ENCODE measurements at regions not wholly inside any gene's neighbourhood (a gene's known extent, or its start where the extent isn't known, plus 50 kb on each side); places are given as distances from the start of the nearest gene placed in this dataset.
"Not testable (repeated sequence)": the region's sequence is repeated elsewhere in the genome, so short reads cannot be mapped to it uniquely, and the experiment has no call there.

- DNase-seq (ENCODE audit: low spot score), result no peak
- H3K27ac Mint-ChIP-seq, result no peak overlapping the region
- H3K9me3 Mint-ChIP-seq, result peaks cover 3% of the 10 kb centered on the region
- no peaks in the 10 kb centered on the region for H3K4me1 Mint-ChIP-seq (ENCODE audit: low read depth)
- H3K4me3 Mint-ChIP-seq, result no peak overlapping the region
- H3K27me3 Mint-ChIP-seq (ENCODE audit: low read depth), result no peaks in the 10 kb centered on the region
- no peaks in the 10 kb centered on the region for H3K36me3 Mint-ChIP-seq (ENCODE audit: low read depth)
Observed at GRCh38 chr12:74169607-74170006, 368.0 kb upstream of the ATXN7L3B start.

- H3K27ac Mint-ChIP-seq, result no peak overlapping the region
- H3K36me3 Mint-ChIP-seq (ENCODE audit: low read depth), result no peaks in the 10 kb centered on the region
- H3K4me3 Mint-ChIP-seq, result no peak overlapping the region
- no peaks in the 10 kb centered on the region for H3K4me1 Mint-ChIP-seq (ENCODE audit: low read depth)
- H3K27me3 Mint-ChIP-seq (ENCODE audit: low read depth), result no peaks in the 10 kb centered on the region
- peaks cover 3% of the 10 kb centered on the region for H3K9me3 Mint-ChIP-seq
- DNase-seq (ENCODE audit: low spot score), result no peak
Observed at GRCh38 chr12:74170645-74171477, 366.8 kb upstream of the ATXN7L3B start.

GRCh38 chr12:74171478-74171909 lies 366.1 kb upstream of the ATXN7L3B start:
- DNase-seq (ENCODE audit: low spot score), result no peak
- Mint-ChIP-seq H3K27ac (no peak overlapping the region), H3K36me3 (ENCODE audit: low read depth) (no peaks in the 10 kb centered on the region), H3K4me1 (ENCODE audit: low read depth) (no peaks in the 10 kb centered on the region), H3K27me3 (ENCODE audit: low read depth) (no peaks in the 10 kb centered on the region), H3K9me3 (peaks cover 3% of the 10 kb centered on the region), H3K4me3 (no peak overlapping the region)

GRCh38 chr12:74174961-74175360 lies 362.7 kb upstream of the ATXN7L3B start:
- H3K4me1 Mint-ChIP-seq (ENCODE audit: low read depth); H3K27me3 Mint-ChIP-seq (ENCODE audit: low read depth); DNase-seq (ENCODE audit: low spot score); H3K9me3 Mint-ChIP-seq; H3K4me3 Mint-ChIP-seq; H3K27ac Mint-ChIP-seq; H3K36me3 Mint-ChIP-seq (ENCODE audit: low read depth): not testable (repeated sequence)

GRCh38 chr12:74185360-74185759 lies 352.3 kb upstream of the ATXN7L3B start:
- Mint-ChIP-seq H3K36me3 (ENCODE audit: low read depth) (no peaks in the 10 kb centered on the region), H3K4me1 (ENCODE audit: low read depth) (no peaks in the 10 kb centered on the region), H3K27me3 (ENCODE audit: low read depth) (no peaks in the 10 kb centered on the region), H3K27ac (no peak overlapping the region), H3K9me3 (no peaks in the 10 kb centered on the region), H3K4me3 (no peak overlapping the region)
- DNase-seq (ENCODE audit: low spot score), result no peak

- Mint-ChIP-seq H3K9me3 (no peaks in the 10 kb centered on the region), H3K4me1 (ENCODE audit: low read depth) (no peaks in the 10 kb centered on the region), H3K27ac (no peak overlapping the region), H3K36me3 (ENCODE audit: low read depth) (no peaks in the 10 kb centered on the region), H3K27me3 (ENCODE audit: low read depth) (no peaks in the 10 kb centered on the region), H3K4me3 (no peak overlapping the region)
- no peak for DNase-seq (ENCODE audit: low spot score)
Observed at GRCh38 chr12:74193191-74193590, 344.4 kb upstream of the ATXN7L3B start.

GRCh38 chr12:74204236-74204635 lies 333.4 kb upstream of the ATXN7L3B start:
- DNase-seq (ENCODE audit: low spot score), result no peak
- H3K27me3 Mint-ChIP-seq (ENCODE audit: low read depth), result no peaks in the 10 kb centered on the region
- peaks cover 11% of the 10 kb centered on the region for H3K9me3 Mint-ChIP-seq
- no peaks in the 10 kb centered on the region for H3K36me3 Mint-ChIP-seq (ENCODE audit: low read depth)
- H3K4me1 Mint-ChIP-seq (ENCODE audit: low read depth), result no peaks in the 10 kb centered on the region
- no peak overlapping the region for H3K4me3 Mint-ChIP-seq
- no peak overlapping the region for H3K27ac Mint-ChIP-seq

GRCh38 chr12:74227846-74228545 lies 309.6 kb upstream of the ATXN7L3B start:
- no peaks in the 10 kb centered on the region for H3K4me1 Mint-ChIP-seq (ENCODE audit: low read depth)
- no peak overlapping the region for H3K27ac Mint-ChIP-seq
- no peak for DNase-seq (ENCODE audit: low spot score)
- H3K36me3 Mint-ChIP-seq (ENCODE audit: low read depth), result no peaks in the 10 kb centered on the region
- no peak overlapping the region for H3K4me3 Mint-ChIP-seq
- H3K9me3 Mint-ChIP-seq, result no peaks in the 10 kb centered on the region
- H3K27me3 Mint-ChIP-seq (ENCODE audit: low read depth), result no peaks in the 10 kb centered on the region

GRCh38 chr12:74229671-74230070 lies 308.0 kb upstream of the ATXN7L3B start:
- Mint-ChIP-seq H3K4me1 (ENCODE audit: low read depth) (no peaks in the 10 kb centered on the region), H3K27ac (no peak overlapping the region), H3K36me3 (ENCODE audit: low read depth) (no peaks in the 10 kb centered on the region), H3K4me3 (no peak overlapping the region), H3K27me3 (ENCODE audit: low read depth) (no peaks in the 10 kb centered on the region), H3K9me3 (no peaks in the 10 kb centered on the region)
- no peak for DNase-seq (ENCODE audit: low spot score)

GRCh38 chr12:74235342-74235741 lies 302.3 kb upstream of the ATXN7L3B start:
- Mint-ChIP-seq H3K27me3 (ENCODE audit: low read depth) (no peaks in the 10 kb centered on the region), H3K9me3 (no peaks in the 10 kb centered on the region), H3K4me3 (no peak overlapping the region), H3K4me1 (ENCODE audit: low read depth) (no peaks in the 10 kb centered on the region), H3K36me3 (ENCODE audit: low read depth) (no peaks in the 10 kb centered on the region), H3K27ac (no peak overlapping the region)
- no peak for DNase-seq (ENCODE audit: low spot score)

- no peak for DNase-seq (ENCODE audit: low spot score)
- Mint-ChIP-seq H3K9me3 (peaks cover 4% of the 10 kb centered on the region), H3K27ac (no peak overlapping the region), H3K4me3 (no peak overlapping the region), H3K4me1 (ENCODE audit: low read depth) (no peaks in the 10 kb centered on the region), H3K36me3 (ENCODE audit: low read depth) (no peaks in the 10 kb centered on the region), H3K27me3 (ENCODE audit: low read depth) (no peaks in the 10 kb centered on the region)
Observed at GRCh38 chr12:74241341-74241740, 296.3 kb upstream of the ATXN7L3B start.

- Mint-ChIP-seq H3K4me1 (ENCODE audit: low read depth) (no peaks in the 10 kb centered on the region), H3K36me3 (ENCODE audit: low read depth) (no peaks in the 10 kb centered on the region), H3K27ac (no peak overlapping the region), H3K4me3 (no peak overlapping the region), H3K9me3 (peaks cover 4% of the 10 kb centered on the region), H3K27me3 (ENCODE audit: low read depth) (no peaks in the 10 kb centered on the region)
- no peak for DNase-seq (ENCODE audit: low spot score)
Observed at GRCh38 chr12:74242088-74242487, 295.5 kb upstream of the ATXN7L3B start.

- Mint-ChIP-seq H3K36me3 (ENCODE audit: low read depth) (no peaks in the 10 kb centered on the region), H3K4me3 (no peak overlapping the region), H3K9me3 (peaks cover 4% of the 10 kb centered on the region), H3K4me1 (ENCODE audit: low read depth) (no peaks in the 10 kb centered on the region), H3K27me3 (ENCODE audit: low read depth) (no peaks in the 10 kb centered on the region), H3K27ac (no peak overlapping the region)
- DNase-seq (ENCODE audit: low spot score), result no peak
Observed at GRCh38 chr12:74245458-74245857, 292.2 kb upstream of the ATXN7L3B start.

GRCh38 chr12:74250891-74251290 lies 286.7 kb upstream of the ATXN7L3B start:
- Mint-ChIP-seq H3K27me3 (ENCODE audit: low read depth) (no peaks in the 10 kb centered on the region), H3K9me3 (no peaks in the 10 kb centered on the region), H3K27ac (no peak overlapping the region), H3K36me3 (ENCODE audit: low read depth) (no peaks in the 10 kb centered on the region), H3K4me3 (no peak overlapping the region), H3K4me1 (ENCODE audit: low read depth) (no peaks in the 10 kb centered on the region)
- DNase-seq (ENCODE audit: low spot score), result no peak

Data from T-helper 2 cell treated with Interferon-gamma antibody and Interleukin-4, amounts not matched to agents 5 μg/mL and 100 μg/mL, for 36 hours (primary cell).